NB4 (cell line): ENCODE measurements at regions not wholly inside any gene's neighbourhood (a gene's known extent, or its start where the extent isn't known, plus 50 kb on each side); places are given as distances from the start of the nearest gene placed in this dataset.

Experiments
- DNase-seq: peaks from one replicate; pipeline ENCODE4 v3.0.0; 2010; ENCODE audit warnings: low read depth
- H3K4me3 ChIP-seq: one replicate; pipeline ENCODE4 v1.5.1; 2011; ENCODE audit warnings: mild to moderate bottlenecking, low read depth, low read length, moderate library complexity
- MYC ChIP-seq: IDR thresholded peaks from 2 replicates; pipeline ENCODE4 v1.6.1; 2011; ENCODE audit warnings: low read depth, low read length
- POLR2A ChIP-seq: IDR thresholded peaks from 2 replicates; pipeline ENCODE4 v1.6.1; 2011; ENCODE audit warnings: mild to moderate bottlenecking; ENCODE audit not compliant: insufficient read length; ENCODE audit errors: extremely low read depth
- TF ChIP-seq, protein P1 (sequence below): IDR thresholded peaks from 2 replicates; pipeline ENCODE4 v1.6.1; 2011; ENCODE audit warnings: low read depth, low read length
- TF ChIP-seq, protein P2 (sequence below): IDR thresholded peaks from one replicate; pipeline ENCODE4 v1.5.1; 2012; ENCODE audit warnings: low read depth, low read length

DNA sequence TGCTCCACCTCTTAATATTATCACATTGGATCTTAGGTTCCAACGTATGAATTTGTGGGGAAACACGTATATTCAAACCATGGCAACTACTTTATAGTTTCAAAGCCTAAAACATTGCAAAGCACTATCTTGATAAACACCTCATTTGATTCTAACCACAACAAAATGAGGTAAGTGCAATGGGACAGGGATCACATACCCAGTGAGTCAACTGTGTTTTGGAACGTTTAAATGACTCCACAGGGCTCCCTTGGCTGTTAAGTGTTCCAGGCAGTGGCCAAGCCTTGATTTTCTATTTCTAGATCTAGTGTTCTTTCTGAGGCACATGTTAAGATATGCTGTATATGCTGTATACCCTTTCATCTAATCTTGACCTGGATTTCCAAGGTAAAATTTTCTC, 54.5 kb upstream of the C1QTNF7 start:
- H3K4me3 ChIP-seq: no peak overlapping the region
- no peak for DNase-seq
- no peak for TF ChIP-seq POLR2A
- no peak for TF ChIP-seq MYC
- TF ChIP-seq, protein P1, sequence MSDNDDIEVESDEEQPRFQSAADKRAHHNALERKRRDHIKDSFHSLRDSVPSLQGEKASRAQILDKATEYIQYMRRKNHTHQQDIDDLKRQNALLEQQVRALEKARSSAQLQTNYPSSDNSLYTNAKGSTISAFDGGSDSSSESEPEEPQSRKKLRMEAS: no peak
- TF ChIP-seq, protein P2, sequence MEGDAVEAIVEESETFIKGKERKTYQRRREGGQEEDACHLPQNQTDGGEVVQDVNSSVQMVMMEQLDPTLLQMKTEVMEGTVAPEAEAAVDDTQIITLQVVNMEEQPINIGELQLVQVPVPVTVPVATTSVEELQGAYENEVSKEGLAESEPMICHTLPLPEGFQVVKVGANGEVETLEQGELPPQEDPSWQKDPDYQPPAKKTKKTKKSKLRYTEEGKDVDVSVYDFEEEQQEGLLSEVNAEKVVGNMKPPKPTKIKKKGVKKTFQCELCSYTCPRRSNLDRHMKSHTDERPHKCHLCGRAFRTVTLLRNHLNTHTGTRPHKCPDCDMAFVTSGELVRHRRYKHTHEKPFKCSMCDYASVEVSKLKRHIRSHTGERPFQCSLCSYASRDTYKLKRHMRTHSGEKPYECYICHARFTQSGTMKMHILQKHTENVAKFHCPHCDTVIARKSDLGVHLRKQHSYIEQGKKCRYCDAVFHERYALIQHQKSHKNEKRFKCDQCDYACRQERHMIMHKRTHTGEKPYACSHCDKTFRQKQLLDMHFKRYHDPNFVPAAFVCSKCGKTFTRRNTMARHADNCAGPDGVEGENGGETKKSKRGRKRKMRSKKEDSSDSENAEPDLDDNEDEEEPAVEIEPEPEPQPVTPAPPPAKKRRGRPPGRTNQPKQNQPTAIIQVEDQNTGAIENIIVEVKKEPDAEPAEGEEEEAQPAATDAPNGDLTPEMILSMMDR: no peak

DNA sequence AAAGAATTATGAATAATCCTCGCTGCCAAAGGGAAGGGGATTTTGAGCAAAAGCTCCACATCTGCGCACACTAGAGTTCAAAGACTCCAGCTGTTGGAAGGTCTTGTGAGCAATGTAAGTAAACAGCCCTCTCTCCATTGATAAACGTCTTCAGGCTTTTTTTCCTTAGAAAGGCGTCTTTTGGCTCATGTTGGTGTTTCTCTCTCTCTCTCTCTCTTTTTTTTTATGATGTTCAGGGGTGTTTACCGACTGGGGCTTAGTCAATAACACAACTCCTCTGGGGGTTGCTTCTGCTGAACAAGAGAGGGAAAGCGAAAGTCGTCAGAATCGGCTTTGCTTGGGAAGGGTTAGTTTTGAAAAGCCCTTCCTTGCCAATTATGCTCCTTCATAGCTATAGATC, 53.2 kb upstream of the C1QTNF7 start:
- no peak for DNase-seq
- TF ChIP-seq, protein P1: no peak
- TF ChIP-seq POLR2A: no peak
- TF ChIP-seq, protein P2: no peak
- no peak for TF ChIP-seq MYC
- H3K4me3 ChIP-seq: no peak overlapping the region

DNA sequence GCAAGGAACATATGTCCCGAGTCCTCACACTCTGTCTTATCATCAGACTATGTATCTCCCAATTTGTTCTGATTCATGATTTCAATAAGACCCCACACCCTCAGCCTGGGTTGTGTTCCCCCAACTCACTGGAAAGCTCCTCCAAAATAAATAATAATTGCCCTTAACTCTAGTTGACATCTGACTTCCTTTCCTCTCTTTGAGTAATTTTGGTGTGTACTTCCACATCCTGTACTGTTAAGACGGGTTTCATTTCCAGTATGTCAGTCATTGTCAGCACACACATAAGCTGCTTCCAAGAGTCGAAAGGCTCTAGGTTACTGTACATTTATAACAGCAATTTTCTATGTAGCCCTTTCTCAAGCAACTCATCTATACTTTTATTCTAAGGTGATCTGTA, 52.2 kb upstream of the C1QTNF7 start:
- TF ChIP-seq MYC: no peak
- TF ChIP-seq, protein P2: no peak

DNA sequence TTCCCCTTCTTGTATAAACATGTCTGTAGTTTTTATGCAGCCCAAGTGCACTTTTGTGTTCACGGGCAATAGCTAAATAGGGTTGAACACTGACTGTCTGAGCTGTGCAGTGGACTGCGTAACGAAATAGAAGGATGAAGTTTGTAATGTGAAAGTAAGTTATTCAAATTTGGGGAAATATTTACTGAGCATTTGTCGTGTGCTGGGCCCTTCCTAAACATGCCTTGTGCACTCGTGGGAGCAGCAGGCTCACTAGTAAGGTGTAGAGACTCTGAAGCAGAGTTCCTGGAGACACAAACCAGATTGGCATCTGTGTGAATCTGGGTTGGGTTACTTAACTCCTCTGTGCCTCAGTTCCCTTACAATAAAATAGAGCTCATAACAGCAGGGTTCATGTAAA, 51.7 kb upstream of the C1QTNF7 start:
- no peak overlapping the region for H3K4me3 ChIP-seq
- TF ChIP-seq MYC (no peak), POLR2A (no peak)
- TF ChIP-seq, protein P2: no peak
- TF ChIP-seq, protein P1: no peak
- DNase-seq: no peak

More for the DNA sequence above, 52.2 kb upstream of the C1QTNF7 start:
- H3K4me3 ChIP-seq: no peak overlapping the region
- no peak for DNase-seq

DNA sequence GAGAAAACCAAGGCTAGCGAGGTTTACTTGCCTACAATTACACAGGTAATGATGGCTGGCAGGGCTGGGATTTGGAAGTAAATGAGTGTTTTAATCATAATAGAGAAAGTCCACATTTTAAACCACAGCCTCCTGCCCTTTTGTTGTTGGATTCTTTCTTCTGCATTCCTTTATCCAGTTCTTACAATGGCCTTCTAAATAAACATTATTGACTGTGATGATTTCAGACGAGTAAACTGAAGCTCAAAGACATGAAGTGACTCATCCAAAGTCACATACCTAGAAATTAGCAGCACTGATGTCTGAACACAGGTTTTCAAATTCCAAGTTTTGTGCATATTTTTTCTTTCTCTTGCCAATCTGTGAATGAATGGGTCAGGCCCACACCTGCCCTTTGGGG, 51.2 kb upstream of the C1QTNF7 start:
- no peak overlapping the region for H3K4me3 ChIP-seq
- TF ChIP-seq POLR2A (no peak), MYC (no peak)
- TF ChIP-seq, protein P2: no peak
- TF ChIP-seq, protein P1: no peak
- DNase-seq: no peak
